H1 (cell line): ENCODE measurements at regions not wholly inside any gene's neighbourhood (a gene's known extent, or its start where the extent isn't known, plus 50 kb on each side); places are given as distances from the start of the nearest gene placed in this dataset.

Experiments
- CTCF ChIA-PET: fragments of 300-600 bp; sonication (Branson Sonifier 250); formaldehyde crosslinking; loops from one replicate; lab custom pipeline; 2021; ENCODE audit not compliant: partially characterized antibody; lab: Charles Lee
- POLR2A ChIA-PET: fragments of 300-600 bp; sonication (Branson Sonifier 250); formaldehyde crosslinking; loops from one replicate; lab custom pipeline; 2021; ENCODE audit warnings: inconsistent platforms; ENCODE audit not compliant: partially characterized antibody; lab: Charles Lee
- DNase-seq, 2 experiments: peaks; one replicate each; pipeline versions ENCODE4 v3.0.0 to v3.0.0-alpha.2; 2010 to 2022; ENCODE audit warnings: low spot score in 2 of 2, low read depth in 1 of 2, mixed read lengths in 1 of 2
- FAIRE-seq: peaks from 2 replicates; lab custom pipeline; 2011; peaks lifted over from hg19 to GRCh38; lab: Jason Lieb, UNC
- H2AFZ ChIP-seq: 2 replicates; pipeline ENCODE4 v1.8.1; 2012; ENCODE audit warnings: low read length, inconsistent platforms
- H2AK5ac ChIP-seq: 2 replicates; pipeline ENCODE4 v1.6.1; 2013; ENCODE audit warnings: low read depth, low read length
- H2BK120ac ChIP-seq: replicated peaks from 2 replicates; pipeline ENCODE3; 2013; ENCODE audit warnings: low read depth, low read length, inconsistent platforms
- H2BK12ac ChIP-seq: 2 replicates; pipeline ENCODE4 v1.6.1; 2013; ENCODE audit warnings: low read depth, low read length
- H2BK15ac ChIP-seq: 2 replicates; pipeline ENCODE4 v1.6.1; 2013; ENCODE audit warnings: low read length
- H2BK20ac ChIP-seq: 2 replicates; pipeline ENCODE4 v1.6.1; 2013; ENCODE audit warnings: low read length
- H2BK5ac ChIP-seq: 2 replicates; pipeline ENCODE4 v1.6.1; 2013; ENCODE audit warnings: low read depth, low read length
- H3K14ac ChIP-seq: 2 replicates; pipeline ENCODE4 v1.6.1; 2013; ENCODE audit warnings: inconsistent platforms; ENCODE audit not compliant: insufficient read length
- H3K18ac ChIP-seq: 2 replicates; pipeline ENCODE4 v1.6.1; 2013; ENCODE audit warnings: low read length; ENCODE audit errors: extremely low read depth
- H3K23ac ChIP-seq: 2 replicates; pipeline ENCODE4 v1.6.1; 2013; ENCODE audit warnings: inconsistent platforms; ENCODE audit not compliant: insufficient read length
- H3K23me2 ChIP-seq: 2 replicates; pipeline ENCODE4 v1.6.1; 2013; ENCODE audit warnings: low read depth, low read length
- H3K27ac ChIP-seq: 2 replicates; pipeline ENCODE4 v1.6.1; 2011; ENCODE audit warnings: low read depth, low read length, inconsistent platforms
- H3K27me3 ChIP-seq, 4 experiments: replicated peaks in 1 of 4; 1 replicate in 1 of 4; 2 replicates in 3 of 4; pipeline versions ENCODE4 v1.6.1 to v1.8.1; 2011 to 2013; ENCODE audit warnings: low read length in 3 of 4, mild to moderate bottlenecking in 3 of 4, inconsistent platforms in 2 of 4, mixed read lengths in 2 of 4, moderate library complexity in 1 of 4; ENCODE audit not compliant: control insufficient read depth in 3 of 4, insufficient read depth in 3 of 4; ENCODE audit errors: extremely low read depth in 1 of 4
- H3K36me3 ChIP-seq, 4 experiments: 2 replicates each; pipeline versions ENCODE4 v1.6.1 to v1.8.1; 2011 to 2013; ENCODE audit warnings: mild to moderate bottlenecking in 4 of 4, low read length in 3 of 4, moderate library complexity in 2 of 4, control low read depth in 1 of 4, inconsistent platforms in 1 of 4; ENCODE audit not compliant: insufficient read depth in 4 of 4, control insufficient read depth in 2 of 4
- H3K4ac ChIP-seq: replicated peaks from 2 replicates; pipeline ENCODE3; 2013; ENCODE audit warnings: low read length, low read depth, mixed read lengths, inconsistent platforms; ENCODE audit not compliant: insufficient read length
- H3K4me1 ChIP-seq, 4 experiments: replicated peaks in 1 of 4; 1 replicate in 1 of 4; 2 replicates in 3 of 4; pipeline versions ENCODE4 v1.6.1 to v1.8.1; 2011 to 2013; ENCODE audit warnings: low read length in 3 of 4, inconsistent platforms in 2 of 4, mixed read lengths in 1 of 4; ENCODE audit not compliant: insufficient read depth in 4 of 4, control insufficient read depth in 3 of 4
- H3K4me2 ChIP-seq, 2 experiments: 2 replicates each; pipeline versions ENCODE4 v1.6.1 to v1.8.1; 2011 to 2013; ENCODE audit warnings: low read depth in 2 of 2, low read length in 2 of 2, control low read depth in 1 of 2, inconsistent platforms in 1 of 2, mild to moderate bottlenecking in 1 of 2; ENCODE audit not compliant: insufficient read depth in 1 of 2
- H3K4me3 ChIP-seq, 4 experiments: fragments of 200-600, 300-600 bp in 1 of 4; sonication (generic), shearing (Covaris generic), sonication (Bioruptor Twin) in 1 of 4; 2 replicates each; pipeline versions ENCODE4 v1.5.1 to v1.8.1; 2011 to 2016; ENCODE audit warnings: low read length in 4 of 4, low read depth in 3 of 4, control low read depth in 2 of 4, inconsistent platforms in 2 of 4, mild to moderate bottlenecking in 2 of 4, mixed read lengths in 1 of 4, moderate library complexity in 1 of 4; ENCODE audit not compliant: insufficient read depth in 2 of 4; ENCODE audit errors: extremely low read depth in 1 of 4
- H3K56ac ChIP-seq: replicated peaks from 2 replicates; pipeline ENCODE3; 2013; ENCODE audit warnings: low read depth, mild to moderate bottlenecking, mixed read lengths, low read length, inconsistent platforms; ENCODE audit not compliant: insufficient read length
- H3K79me1 ChIP-seq: 2 replicates; pipeline ENCODE4 v1.6.1; 2013; ENCODE audit warnings: low read depth, low read length, control low read depth
- H3K79me2 ChIP-seq, 2 experiments: 2 replicates each; pipeline versions ENCODE4 v1.6.1 to v1.8.1; 2012 to 2013; ENCODE audit warnings: low read length in 2 of 2, mild to moderate bottlenecking in 2 of 2, inconsistent platforms in 1 of 2; ENCODE audit not compliant: insufficient read depth in 2 of 2, control insufficient read depth in 1 of 2
- H3K9ac ChIP-seq, 4 experiments: replicated peaks in 1 of 4; 1 replicate in 1 of 4; 2 replicates in 3 of 4; pipeline versions ENCODE4 v1.6.1 to v1.8.1; 2011 to 2013; ENCODE audit warnings: low read depth in 3 of 4, low read length in 3 of 4, control low read depth in 2 of 4, mild to moderate bottlenecking in 2 of 4, moderate library complexity in 2 of 4, inconsistent platforms in 1 of 4; ENCODE audit errors: extremely low read depth in 1 of 4
- H3K9me3 ChIP-seq, 2 experiments: 2 replicates each; pipeline versions ENCODE4 v1.6.1 to v1.8.1; 2012 to 2013; ENCODE audit warnings: mild to moderate bottlenecking in 2 of 2, moderate library complexity in 2 of 2, control low read depth in 1 of 2, inconsistent platforms in 1 of 2, low read depth in 1 of 2, low read length in 1 of 2, mixed read lengths in 1 of 2; ENCODE audit not compliant: insufficient read depth in 2 of 2
- H4K20me1 ChIP-seq, 2 experiments: replicated peaks in 1 of 2; 2 replicates each; pipeline versions ENCODE3 to v1.8.1; 2011 to 2013; ENCODE audit warnings: inconsistent platforms in 2 of 2, low read length in 2 of 2, mild to moderate bottlenecking in 1 of 2; ENCODE audit not compliant: insufficient read depth in 2 of 2, control insufficient read depth in 1 of 2
- H4K5ac ChIP-seq: 2 replicates; pipeline ENCODE4 v1.6.1; 2013; ENCODE audit warnings: low read length, low read depth, mixed read lengths, inconsistent platforms; ENCODE audit not compliant: insufficient read length
- H4K8ac ChIP-seq: 2 replicates; pipeline ENCODE4 v1.8.0; 2013; ENCODE audit warnings: mild to moderate bottlenecking, moderate library complexity, low read length, inconsistent platforms; ENCODE audit not compliant: insufficient read depth; ENCODE audit errors: extremely low read depth
- H4K91ac ChIP-seq: replicated peaks from 2 replicates; pipeline ENCODE3; 2013; ENCODE audit warnings: low read length, mixed read lengths, inconsistent platforms; ENCODE audit not compliant: insufficient read length
- ATF2 ChIP-seq: IDR thresholded peaks from 2 replicates; pipeline ENCODE4 v1.6.1; 2012; ENCODE audit warnings: low read length, inconsistent platforms
- BRCA1 ChIP-seq: IDR thresholded peaks from 2 replicates; pipeline ENCODE4 v1.6.1; 2012; ENCODE audit warnings: low read depth, low read length, improper control_type of control experiment
- CTCF ChIP-seq, 3 experiments: IDR thresholded peaks; 1 replicate in 2 of 3; 2 replicates in 1 of 3; pipeline versions ENCODE4 v1.5.1 to v1.6.1; 2011; ENCODE audit warnings: low read length in 3 of 3, mild to moderate bottlenecking in 3 of 3, inconsistent platforms in 2 of 3, low read depth in 1 of 3, moderate library complexity in 1 of 3; ENCODE audit not compliant: insufficient read depth in 1 of 3; ENCODE audit errors: control extremely low read depth in 1 of 3
- FOSL1 ChIP-seq: IDR thresholded peaks from 2 replicates; pipeline ENCODE4 v1.6.1; 2011; ENCODE audit warnings: mild to moderate bottlenecking, low read depth, low read length, moderate library complexity; ENCODE audit not compliant: insufficient read depth
- MAFK ChIP-seq: IDR thresholded peaks from 2 replicates; pipeline ENCODE4 v1.6.1; 2012; ENCODE audit warnings: low read depth, mild to moderate bottlenecking, improper control_type of control experiment, low read length
- NANOG ChIP-seq: IDR thresholded peaks from 2 replicates; pipeline ENCODE4 v1.6.1; 2011; ENCODE audit warnings: low read length, low read depth, mild to moderate bottlenecking, inconsistent platforms; ENCODE audit not compliant: insufficient read depth, poor library complexity, severe bottlenecking
- SP4 ChIP-seq: IDR thresholded peaks from 2 replicates; pipeline ENCODE4 v1.6.1; 2012; ENCODE audit warnings: low read length, inconsistent platforms
- SRF ChIP-seq: IDR thresholded peaks from 2 replicates; pipeline ENCODE4 v1.6.1; 2011; ENCODE audit warnings: mild to moderate bottlenecking, low read depth, low read length, moderate library complexity
- SUZ12 ChIP-seq: fragments of 200-600 bp; sonication (generic); IDR thresholded peaks from 2 replicates; pipeline ENCODE4 v1.6.1; 2012; ENCODE audit warnings: mild to moderate bottlenecking, inconsistent platforms, low read length, moderate library complexity, mixed read lengths
- TAF7 ChIP-seq: optimal IDR thresholded peaks from 2 replicates; pipeline ENCODE3; 2011; ENCODE audit warnings: low read depth, mild to moderate bottlenecking, inconsistent platforms, low read length, moderate library complexity, borderline replicate concordance
- YY1 ChIP-seq: IDR thresholded peaks from 2 replicates; pipeline ENCODE4 v1.6.1; 2011; ENCODE audit warnings: low read depth, mild to moderate bottlenecking, low read length
- WGBS, 2 experiments: shearing (Covaris generic) in 1 of 2; methylation state at CpG; one replicate each; pipeline versions ENCODE4 v1.1.6 to v1.1.7; 2013 to 2015; ENCODE audit warnings: low lambda C conversion rate in 2 of 2, mixed read lengths in 2 of 2, inconsistent platforms in 1 of 2, low coverage in 1 of 2, missing lambda C conversion rate in 1 of 2; ENCODE audit not compliant: insufficient replicate concordance in 2 of 2, insufficient coverage in 1 of 2, insufficient read length in 1 of 2; ENCODE audit errors: extremely low coverage in 1 of 2, missing lambda C conversion rate in 1 of 2; 5-methylcytosine and 5-hydroxymethylcytosine counted together

- H3K23ac ChIP-seq = no peak overlapping the region
- no peak overlapping the region for H2BK15ac ChIP-seq
- no peak overlapping the region for H3K18ac ChIP-seq
- no peak overlapping the region for H4K5ac ChIP-seq
- no peak overlapping the region for H2BK20ac ChIP-seq
- H3K36me3 ChIP-seq = no peaks in the 10 kb centered on the region
- H3K4me1 ChIP-seq = no peaks in the 10 kb centered on the region
- no peaks in the 10 kb centered on the region for H3K9me3 ChIP-seq
- no peak overlapping the region for H2BK5ac ChIP-seq
- no peak overlapping the region for H2BK12ac ChIP-seq
- H3K27ac ChIP-seq = no peak overlapping the region
- no peaks in the 10 kb centered on the region for H3K27me3 ChIP-seq
- no peak overlapping the region for H2BK120ac ChIP-seq
- FAIRE-seq (no peak), DNase-seq (no peak)
- H3K4me2 ChIP-seq = no peak overlapping the region
- CTCF ChIA-PET = interaction anchor here (0.7 to 1.3 kb wide), 2 partner anchors 21 to 267 kb away, joined by 3 read pairs; no protein-coding TSS in a partner anchor
- WGBS, 2 experiments = 50% methylated on average over 2 of the region's 2 CpGs; no CpG with 5 or more reads in 1 of the 2 experiments
- no peak overlapping the region for H3K9ac ChIP-seq
- no peaks in the 10 kb centered on the region for H3K79me1 ChIP-seq
- POLR2A ChIA-PET = no interaction called here
- H3K4ac ChIP-seq = no peak overlapping the region
- no peak overlapping the region for H2AFZ ChIP-seq
- no peak overlapping the region for H3K4me3 ChIP-seq
- H4K91ac ChIP-seq = no peak overlapping the region
- no peak overlapping the region for H3K14ac ChIP-seq
- H3K79me2 ChIP-seq = no peaks in the 10 kb centered on the region
- no peak overlapping the region for H3K56ac ChIP-seq
- no peak overlapping the region for H2AK5ac ChIP-seq
- no peaks in the 10 kb centered on the region for H4K20me1 ChIP-seq
- no peaks in the 10 kb centered on the region for H3K23me2 ChIP-seq
- H4K8ac ChIP-seq = no peak overlapping the region
- no peak for TF ChIP-seq NANOG
- TF ChIP-seq YY1 = no peak
- no peak for TF ChIP-seq SP4
- no peak for TF ChIP-seq SUZ12
- no peak for TF ChIP-seq CTCF (IDR thresholded peaks at IDR 0.05; ENCODE audit: control extremely low read depth in 1 of 3, insufficient read depth in 1 of 3, low read depth in 1 of 3, low read length in 3 of 3)
- no peak for TF ChIP-seq FOSL1
- no peak for TF ChIP-seq TAF7
- TF ChIP-seq ATF2 = no peak
- no peak for TF ChIP-seq MAFK
- no peak for TF ChIP-seq BRCA1
- no peak for TF ChIP-seq SRF
These were observed 284.8 kb upstream of the CFAP20DC start for GRCh38 chr3:59334585-59334984.
